GM21447 (cell line): ENCODE measurements at regions not wholly inside any gene's neighbourhood (a gene's known extent, or its start where the extent isn't known, plus 50 kb on each side); places are given as distances from the start of the nearest gene placed in this dataset.

Experiments
- ATAC-seq: cut with Tn5 transposase; IDR thresholded peaks from one replicate; pipeline ENCODE4 v1.9.1; 2021; ENCODE audit not compliant: unreplicated experiment

DNA sequence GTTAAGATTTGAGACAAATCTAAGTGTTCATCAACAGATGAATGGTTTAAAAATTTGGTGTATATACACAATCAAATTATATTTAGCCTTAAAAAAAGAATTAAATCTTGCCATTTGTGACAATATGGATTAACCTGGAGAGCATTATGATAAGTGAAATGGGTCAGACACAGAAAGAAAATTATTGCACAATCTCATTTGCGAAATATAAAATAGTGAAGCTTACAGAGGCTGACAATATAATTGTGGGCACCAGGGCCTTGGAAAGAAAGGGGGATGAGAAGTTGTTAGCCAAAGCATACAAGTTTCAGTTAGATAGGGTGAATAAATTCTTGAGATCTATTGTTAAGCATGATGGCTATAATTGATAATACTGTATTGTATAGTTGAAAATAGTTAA is 883.0 kb downstream of the TECRL start:
- no peak for ATAC-seq

DNA sequence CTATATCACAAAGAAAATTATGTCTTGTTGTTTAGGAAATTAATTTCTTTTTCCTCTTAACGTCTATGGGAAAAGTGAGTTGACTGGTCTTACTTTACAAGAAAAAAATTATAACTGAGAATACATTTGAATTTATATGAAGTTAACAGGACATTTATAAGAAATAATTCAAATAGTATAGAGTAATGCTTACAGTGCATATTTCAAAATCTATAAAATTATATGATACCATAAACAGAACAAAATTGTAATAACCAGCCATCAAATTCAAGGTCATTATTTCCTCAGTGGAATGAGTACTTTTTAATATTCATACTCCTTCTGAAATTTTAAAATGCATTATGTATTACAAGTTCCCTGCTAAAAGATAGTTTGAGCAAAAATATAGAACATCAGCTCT is 884.5 kb downstream of the TECRL start:
- no peak for ATAC-seq

DNA sequence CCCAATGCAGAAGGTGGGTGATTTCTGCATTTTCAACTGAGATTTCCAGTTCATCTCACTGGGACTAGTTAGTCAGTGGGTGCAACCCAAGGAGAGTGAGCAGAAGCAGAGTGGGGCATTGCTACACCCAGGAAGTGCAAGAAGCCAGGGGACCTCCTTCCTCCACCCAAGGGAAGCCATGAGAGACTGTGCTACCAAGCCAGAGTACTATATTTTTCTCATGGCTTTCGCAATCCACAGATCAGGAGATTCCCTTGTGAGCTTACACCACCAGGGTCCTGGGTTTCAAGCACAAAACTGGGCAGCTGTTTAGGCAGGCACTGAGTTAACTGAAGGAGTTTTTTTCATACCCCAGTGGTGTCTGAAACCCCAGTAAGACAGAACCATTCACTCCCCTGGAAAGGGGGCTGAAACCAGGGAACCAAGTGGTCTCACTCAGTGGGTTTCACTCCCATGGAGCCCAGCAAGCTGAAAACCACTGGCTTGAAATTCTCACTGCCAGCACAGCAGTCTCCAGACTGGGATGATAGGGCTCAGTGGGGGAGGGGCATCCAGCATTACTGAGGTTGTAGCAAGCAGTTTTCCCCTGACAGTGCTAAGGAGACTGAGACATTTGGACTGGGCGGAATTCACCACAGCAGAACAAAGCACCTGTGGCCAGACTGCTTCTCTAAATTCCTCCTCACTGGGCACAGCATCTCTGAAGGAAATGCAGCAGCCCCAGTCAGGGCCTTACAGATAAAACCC is 903.4 kb downstream of the TECRL start:
- no peak for ATAC-seq

DNA sequence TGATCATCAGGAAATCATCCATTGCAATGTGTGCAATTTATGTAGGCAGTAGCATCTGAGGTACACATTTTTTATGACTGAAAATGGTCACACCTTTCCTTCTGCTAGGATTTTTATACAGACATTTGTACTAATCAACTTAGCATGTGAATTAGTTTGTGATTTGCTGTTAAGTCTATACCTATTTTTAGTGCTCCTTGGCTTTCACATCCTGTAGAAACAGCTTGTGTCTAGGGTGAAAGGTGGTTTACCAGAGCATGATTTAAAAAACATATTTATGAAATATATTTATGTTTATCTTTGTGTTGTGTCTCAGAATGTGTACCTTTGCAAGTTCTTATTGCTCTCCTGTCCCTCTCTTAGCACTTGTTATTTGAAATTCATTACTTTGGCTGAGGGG is 916.0 kb downstream of the TECRL start:
- ATAC-seq, result no peak

DNA sequence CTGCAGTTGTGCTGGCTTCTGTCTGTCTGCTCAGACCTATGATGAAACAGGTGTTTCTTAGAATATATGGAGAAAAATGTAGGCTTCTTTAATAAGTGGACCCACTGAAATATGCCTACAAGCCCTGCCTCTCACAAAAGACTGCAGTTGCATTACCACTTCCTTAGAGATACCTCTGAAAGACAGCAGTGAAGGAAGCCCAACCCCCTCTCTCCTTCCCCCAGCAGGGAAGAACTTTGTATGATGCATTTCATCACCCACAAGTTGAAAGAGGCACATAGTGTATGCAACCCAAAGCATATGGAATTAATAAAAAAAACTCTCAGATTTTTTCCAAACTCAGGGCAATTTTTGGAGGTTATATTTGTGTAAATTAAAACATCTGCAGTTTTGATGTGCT is 916.7 kb downstream of the TECRL start:
- ATAC-seq, result no peak

DNA sequence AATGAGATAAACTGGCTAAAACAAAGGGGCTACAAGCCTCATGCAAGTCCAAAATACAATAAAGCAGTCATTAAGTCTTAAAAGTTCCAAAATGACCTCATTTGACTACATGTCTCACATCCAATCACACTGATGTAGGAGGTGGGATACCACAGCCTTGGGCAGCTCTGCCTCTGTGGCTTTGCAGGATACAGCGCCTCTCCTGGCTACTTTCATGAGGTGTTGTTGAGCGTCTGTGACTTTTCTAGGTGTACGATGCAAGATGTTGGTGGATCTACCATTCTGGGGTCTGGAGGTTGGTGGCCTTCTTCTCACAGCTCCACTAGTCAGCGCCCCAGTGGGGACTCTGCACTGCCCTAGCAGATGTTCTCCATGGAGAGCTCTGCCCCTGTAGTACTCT is 944.9 kb downstream of the TECRL start:
- ATAC-seq, result no peak

DNA sequence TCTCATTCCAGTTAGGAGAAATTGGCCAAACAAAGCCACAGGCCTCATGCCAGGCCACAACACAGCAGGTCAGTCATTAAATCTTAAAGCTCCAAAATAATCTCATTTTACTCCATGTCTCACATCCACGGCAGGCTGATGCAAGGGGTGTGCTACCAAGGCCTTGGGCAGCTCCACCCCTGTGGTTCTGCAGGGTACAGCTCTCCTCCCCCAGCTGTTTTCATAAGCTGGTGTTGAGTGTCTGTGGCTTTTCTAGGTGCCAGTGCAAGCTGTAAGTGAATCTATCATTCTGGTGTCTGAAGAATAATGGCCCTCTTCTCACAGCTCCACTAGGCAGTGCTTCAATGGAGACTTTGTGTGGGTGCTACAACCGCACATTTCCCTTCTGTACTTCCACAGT is 949.2 kb downstream of the TECRL start:
- ATAC-seq, result no peak

DNA sequence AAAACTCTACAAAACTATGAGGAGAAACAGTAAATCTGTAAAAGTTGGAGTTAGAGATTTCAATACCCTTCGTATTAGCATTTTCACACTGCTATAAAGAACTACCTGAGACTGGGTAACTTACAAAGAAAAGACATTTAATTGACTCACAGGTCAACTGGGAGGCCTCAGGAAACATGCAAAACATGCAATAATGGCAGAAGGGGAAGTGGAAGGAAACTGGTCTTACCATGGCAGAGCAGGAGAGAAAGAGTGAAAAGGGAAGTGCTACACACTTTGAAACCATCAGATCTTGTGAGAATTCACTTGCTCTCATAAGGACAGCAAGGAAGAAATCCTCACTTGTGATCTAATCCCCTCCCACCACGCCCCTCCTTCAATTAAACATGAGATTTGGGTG is 949.9 kb downstream of the TECRL start:
- no peak for ATAC-seq

DNA sequence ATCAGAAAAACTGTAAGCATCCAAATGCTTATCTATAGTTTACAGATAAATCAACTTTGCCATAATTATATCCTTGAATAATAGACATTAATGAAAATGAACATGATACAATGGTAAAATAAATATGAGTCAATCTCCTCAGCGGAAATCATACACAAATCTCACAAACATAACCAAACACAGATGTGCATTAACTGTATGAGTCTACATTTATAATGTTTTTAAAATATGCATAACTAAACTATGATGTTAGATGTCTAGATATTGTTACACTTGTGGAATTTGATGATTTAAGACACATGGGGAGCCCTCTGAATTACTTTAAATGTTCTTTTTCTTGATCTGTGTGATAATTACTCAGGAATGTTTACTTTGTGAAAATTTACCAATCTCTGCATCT is 951.2 kb downstream of the TECRL start:
- no peak for ATAC-seq

DNA sequence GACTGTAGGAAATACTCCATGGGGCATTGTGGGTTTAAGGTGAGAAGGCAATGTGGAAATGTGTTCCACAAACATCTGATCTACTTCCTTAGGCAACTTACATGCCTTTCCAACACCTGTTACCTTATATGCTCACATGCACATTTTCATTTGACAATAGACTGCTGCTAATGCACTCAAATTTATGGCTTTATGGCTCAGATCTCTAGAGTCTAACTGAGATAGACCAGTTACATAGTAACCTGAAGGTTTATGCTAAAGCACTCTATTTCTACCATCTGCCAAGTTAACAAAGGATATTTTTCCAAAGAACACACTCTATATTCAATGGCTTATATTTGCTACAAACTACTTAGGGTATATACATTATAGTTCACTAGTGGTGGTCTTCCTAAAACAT is 969.0 kb downstream of the TECRL start:
- no peak for ATAC-seq

DNA sequence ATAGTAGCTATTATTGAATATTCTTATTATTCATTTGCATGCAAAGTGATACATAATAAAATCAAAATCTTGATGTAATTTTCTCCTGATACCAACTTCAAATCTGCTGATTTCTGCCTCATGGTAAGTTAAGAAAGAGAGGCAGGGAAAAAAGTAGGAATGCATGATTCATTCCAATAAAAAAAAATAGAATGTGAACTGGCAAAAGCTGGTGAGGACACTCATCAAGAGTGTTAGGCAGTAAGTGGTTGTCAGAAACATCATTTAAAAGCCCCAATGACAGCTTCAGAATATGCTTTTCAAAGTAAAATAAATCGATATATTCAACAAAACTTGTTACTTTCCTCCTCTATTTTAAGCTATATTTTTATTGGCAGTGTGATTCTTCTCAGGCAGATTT is 979.1 kb downstream of the TECRL start:
- no peak for ATAC-seq

DNA sequence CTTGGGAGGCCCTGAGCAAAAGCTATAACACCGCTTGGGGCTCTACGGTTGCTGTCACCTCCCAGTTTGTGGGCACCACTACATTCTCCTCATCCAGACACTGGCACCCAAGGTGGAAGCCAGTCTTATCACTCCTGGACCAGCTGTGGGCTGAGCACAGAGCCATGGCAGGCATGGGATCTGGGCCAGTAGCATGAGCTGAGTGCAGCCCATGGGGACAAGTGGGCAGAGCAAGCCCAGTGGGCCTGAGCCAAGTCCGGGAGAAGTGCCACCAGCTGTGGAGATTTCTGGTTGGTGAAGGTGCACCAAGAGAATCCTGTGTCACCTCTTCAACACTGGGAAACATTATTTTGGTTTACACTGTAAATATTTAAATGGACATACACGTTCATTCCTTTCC is 1013.0 kb downstream of the TECRL start:
- no peak for ATAC-seq

DNA sequence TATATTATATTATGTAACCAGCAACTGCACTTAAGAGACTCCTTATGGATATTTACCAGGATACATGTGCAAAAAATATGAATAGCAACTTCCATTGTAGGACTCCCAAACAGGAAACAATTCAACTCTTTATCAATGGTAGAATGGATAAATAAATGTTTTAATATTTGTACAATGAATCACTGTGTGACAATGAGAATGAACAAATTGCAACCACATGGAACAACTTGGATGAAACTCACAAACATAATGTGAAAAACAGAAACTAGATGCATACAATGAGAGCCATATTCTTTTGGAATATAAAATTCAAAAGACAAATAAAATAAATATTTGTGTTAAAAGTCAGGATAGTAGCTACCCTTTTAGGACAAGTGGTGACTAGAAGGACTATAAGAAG is 1015.7 kb downstream of the TECRL start:
- ATAC-seq, result no peak

DNA sequence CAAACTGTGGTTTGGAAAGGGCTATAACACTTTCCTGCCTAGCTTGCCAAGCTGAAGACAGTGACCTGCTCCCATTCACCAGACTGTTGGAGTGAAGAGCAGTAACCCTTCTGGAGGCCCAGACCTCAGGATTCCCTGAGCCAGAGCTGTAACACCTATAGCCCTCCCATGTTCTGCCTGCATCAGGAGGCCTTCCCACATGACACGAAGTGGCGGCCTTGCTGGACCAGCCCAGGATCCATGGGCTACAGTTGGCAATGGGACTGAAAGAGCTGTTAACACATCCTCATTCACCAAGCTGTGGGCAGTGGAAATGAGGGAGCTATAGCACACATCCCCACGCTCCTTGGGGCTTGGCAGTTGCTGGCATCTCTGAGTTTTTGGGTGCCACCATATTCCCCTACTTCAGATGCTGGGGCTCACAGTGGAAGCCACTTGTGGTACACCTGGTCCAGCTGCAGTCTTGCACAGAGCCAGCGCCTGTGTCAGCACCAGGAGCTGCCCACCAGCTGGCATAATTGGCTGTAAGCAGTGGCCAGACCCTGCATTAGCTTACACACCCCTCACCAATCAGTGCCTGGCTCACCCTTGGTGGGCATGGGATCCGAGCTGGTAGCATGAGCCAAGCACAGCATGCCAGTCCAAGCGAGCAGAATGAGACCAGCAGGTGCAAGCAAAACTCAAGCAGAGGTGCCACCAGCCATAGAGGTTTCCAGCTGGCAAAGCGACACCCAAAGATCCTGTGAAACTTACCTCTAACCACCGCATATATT is 1029.3 kb downstream of the TECRL start:
- no peak for ATAC-seq

DNA sequence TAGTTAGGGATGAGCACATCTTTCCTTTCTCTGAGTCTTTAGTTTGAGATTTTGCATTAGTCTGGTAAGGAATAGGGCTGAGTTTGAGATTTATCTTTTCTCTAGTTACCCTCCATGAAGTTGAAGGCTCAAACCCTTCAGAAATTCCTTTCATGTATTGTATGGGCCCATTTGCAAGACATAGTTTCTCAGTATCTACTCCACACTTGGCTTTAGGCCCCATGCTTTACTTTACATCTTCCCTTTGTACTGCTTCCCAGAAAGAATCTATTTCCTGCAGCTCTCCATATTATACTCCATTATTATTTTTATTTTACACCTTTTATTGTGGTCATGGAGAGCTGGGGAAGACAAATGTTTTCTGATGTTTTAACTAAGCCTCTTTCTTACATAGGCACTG is 1038.2 kb downstream of the TECRL start:
- no peak for ATAC-seq

DNA sequence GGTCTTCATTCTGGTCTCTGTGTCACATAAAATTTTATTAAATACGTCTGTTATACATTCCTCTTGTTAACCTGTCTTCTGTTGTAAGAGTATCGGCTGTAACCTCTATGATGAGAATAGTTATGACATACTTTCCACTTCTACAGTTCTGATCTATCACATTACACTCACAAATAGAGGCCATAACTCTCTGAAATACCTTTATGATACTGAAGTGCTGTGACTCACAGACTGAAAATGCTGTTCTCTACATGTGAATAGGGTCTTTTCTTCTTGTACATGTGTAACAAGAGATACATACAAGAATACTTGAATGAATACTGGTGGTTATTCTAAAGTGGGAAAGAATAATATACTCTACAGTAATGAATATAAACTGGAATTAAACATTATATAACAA is 1047.6 kb downstream of the TECRL start:
- no peak for ATAC-seq

DNA sequence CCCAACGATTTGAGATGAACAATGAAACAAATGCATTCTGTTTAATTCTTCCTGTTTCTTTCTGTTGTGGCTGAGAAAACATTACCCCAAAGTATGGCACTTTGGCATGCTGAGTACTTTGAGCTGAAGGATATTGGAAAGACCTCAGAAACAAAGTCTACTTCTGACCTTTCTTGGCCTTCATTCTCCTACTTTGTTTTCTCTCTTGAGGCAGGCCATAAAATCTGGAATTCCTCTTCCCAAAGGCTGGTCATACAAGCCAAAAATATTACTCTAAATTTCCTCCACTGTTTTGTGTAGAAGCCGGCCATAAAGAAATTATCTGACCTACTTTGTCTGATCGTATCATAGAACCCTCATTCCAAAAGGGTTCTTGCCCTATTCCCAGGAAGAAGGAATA is 1048.2 kb downstream of the TECRL start:
- no peak for ATAC-seq

DNA sequence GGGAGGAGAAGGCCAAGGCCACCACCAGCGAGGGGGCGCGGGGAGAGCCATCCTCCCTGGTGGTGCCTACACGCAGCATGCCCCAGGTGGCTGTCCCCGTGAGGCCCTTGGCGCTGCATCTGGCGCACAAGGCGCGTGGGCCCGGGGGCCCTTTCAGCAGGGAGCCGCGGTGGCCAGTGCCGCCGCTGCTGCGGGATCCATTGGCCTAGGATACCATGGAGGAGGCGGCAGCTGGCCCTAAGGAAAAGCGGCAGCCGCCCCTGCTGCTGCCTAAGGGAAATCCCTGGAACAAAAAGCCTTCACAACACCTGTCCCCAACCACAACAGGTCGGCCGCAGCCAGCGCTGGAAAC is 1059.6 kb downstream of the TECRL start:
- ATAC-seq, result no peak

DNA sequence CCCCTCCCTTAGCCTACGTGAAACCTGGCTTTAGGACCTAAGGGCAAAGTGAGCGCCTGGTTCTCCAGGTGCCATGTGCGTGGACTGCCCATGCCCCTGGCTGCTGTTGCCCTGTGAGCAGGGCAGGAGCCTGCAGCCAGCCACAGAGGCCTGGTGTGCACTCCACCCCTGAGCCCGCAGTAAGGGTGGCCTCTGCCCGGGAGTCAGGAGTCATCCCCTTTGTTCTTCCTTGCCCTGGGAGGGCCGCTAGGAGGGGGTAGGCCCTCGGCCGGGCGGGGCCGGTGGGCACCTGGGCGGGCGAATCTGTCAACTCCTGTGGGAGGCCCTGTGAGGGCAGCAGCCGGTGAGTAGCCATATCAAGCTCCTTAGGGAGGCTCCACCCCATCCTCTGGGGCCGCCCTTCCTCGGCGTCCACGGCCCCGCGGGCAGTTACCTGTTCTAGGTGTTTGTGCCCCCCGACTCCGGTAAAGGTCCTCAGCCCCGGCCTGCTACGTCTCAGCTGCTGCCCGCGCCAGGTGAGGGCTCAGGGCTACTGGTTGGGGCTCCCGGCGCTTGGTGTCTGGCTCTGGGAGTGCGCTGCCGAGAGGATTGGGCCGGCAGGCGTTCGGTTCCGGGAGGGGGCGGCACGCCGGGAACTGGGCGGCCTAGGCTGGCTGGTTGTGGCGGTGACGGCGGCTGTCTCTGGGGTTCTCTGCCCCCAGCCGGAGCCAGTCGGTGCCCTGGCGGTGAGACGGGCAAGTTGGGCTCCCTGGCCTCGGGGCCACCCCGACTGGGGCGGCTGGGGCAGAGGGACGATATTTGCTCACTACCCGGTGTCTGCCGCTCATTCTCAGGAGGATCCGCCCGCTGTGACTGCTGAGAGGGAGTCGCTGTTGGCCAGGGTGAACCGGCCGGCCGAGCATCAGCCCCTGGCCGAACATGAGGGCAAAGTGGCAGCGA is 1060.2 kb downstream of the TECRL start:
- ATAC-seq, result no peak

DNA sequence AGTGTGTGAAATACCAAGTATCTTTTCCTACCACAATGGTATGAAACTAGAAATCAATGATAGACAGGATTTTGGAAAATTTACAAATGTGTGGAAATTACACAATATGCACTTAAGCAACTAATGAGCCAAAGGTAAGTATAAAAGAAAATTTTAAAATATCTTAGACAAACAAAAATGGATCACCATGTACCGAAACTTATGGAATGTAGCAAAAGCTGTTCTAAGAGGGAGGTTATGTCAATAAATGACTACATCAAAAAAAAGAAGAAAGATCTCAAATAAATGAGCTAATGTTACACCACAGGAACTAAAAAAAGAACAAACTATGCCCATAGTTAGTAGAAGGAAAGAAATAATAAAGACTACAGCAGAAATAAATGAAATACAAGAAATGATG is 1084.1 kb downstream of the TECRL start:
- no peak for ATAC-seq

DNA sequence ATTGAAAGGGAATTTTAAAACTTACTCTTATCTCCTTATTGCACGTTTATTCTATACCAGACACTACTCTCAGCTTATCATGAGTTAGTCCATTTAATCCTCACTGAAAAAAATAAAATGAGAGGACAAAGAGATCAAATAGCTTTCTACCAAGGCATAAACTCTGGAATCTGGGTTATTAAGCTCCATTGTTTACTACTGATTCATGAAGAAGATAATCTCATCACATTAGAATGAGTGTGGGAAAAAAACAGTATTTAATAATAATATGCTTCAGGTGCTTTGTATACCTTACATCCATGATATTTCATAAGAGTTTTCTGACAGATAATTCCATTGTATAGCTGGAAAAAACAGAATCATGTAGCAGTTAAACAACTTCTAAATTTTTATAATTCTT is 1092.6 kb downstream of the TECRL start:
- no peak for ATAC-seq

DNA sequence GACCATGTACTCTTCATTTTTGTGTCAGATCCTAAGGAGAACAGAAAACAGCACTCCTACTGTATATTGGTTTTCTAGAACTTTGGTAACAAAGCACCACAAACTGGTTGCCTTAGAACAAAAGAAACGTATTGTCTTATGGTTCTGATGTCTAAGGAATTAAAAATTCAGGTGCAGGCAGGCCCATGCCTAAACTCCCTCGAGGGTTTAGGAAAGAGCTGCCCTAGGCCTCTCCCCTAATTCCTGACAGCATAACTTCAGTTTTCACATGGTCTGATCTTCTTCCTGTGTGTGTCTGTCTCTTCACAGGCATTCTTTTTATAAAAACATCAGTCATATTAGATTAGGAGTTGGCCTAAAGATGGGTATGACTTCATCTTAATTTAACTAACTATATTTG is 1093.6 kb downstream of the TECRL start:
- no peak for ATAC-seq
